ENCODE measurements at regions not wholly inside any gene's neighbourhood (a gene's known extent, or its start where the extent isn't known, plus 50 kb on each side); places are given as distances from the start of the nearest gene placed in this dataset.

DNA sequence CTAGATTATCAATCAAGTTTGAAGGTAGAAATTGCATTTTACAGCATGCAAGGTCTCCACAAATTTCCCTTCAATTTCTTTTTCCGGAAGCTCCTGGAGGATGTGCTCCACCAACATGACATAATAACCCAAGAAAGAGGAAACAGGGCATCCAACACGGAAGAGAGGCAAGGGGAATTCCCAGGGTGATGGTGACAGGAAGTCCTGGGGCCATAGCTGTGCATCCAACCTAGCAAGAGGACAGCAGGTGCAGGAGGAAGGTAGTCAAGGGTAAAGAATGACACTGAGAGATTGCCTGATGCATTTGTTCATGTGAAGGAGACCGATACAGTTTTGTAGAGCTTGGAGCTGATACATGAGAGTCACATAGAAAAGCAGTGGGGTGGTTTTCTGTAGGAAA, 115.7 kb upstream of the LSM6 start:
- TF ChIP-seq POLR2A (IDR thresholded peaks at IDR 0.05): no peak
- TF ChIP-seq, protein P1, sequence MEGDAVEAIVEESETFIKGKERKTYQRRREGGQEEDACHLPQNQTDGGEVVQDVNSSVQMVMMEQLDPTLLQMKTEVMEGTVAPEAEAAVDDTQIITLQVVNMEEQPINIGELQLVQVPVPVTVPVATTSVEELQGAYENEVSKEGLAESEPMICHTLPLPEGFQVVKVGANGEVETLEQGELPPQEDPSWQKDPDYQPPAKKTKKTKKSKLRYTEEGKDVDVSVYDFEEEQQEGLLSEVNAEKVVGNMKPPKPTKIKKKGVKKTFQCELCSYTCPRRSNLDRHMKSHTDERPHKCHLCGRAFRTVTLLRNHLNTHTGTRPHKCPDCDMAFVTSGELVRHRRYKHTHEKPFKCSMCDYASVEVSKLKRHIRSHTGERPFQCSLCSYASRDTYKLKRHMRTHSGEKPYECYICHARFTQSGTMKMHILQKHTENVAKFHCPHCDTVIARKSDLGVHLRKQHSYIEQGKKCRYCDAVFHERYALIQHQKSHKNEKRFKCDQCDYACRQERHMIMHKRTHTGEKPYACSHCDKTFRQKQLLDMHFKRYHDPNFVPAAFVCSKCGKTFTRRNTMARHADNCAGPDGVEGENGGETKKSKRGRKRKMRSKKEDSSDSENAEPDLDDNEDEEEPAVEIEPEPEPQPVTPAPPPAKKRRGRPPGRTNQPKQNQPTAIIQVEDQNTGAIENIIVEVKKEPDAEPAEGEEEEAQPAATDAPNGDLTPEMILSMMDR (IDR thresholded peaks at IDR 0.05): no peak

Data from esophagus squamous epithelium (tissue), 4 donors.